G401.6 (cell line): ENCODE measurements at regions not wholly inside any gene's neighbourhood (a gene's known extent, or its start where the extent isn't known, plus 50 kb on each side); places are given as distances from the start of the nearest gene placed in this dataset.

Source experiments
- FAIRE-seq: peaks from 2 replicates; lab custom pipeline; 2012; peaks lifted over from hg19 to GRCh38; lab: Jason Lieb, UNC

DNA sequence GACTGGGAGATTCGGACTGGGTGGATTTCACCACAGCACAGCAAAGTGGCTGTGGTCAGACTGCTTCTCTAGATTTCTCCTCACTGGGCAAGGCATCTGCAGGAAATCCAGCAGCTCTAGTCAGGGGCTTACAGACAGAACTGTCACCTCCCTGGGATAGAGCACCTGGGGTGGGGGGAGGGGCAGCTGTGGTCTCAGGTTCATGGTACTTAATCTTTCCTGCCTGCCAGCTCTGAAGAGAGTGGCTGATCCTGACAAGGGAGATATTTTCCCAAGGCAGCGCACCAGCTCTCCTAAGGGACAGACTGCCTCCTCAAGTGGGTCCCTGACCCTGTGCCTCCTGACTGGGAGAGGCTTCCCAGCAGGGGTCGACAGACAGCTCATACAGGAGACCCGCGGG, 212.8 kb upstream of the KLF12 start:
- no peak for FAIRE-seq

DNA sequence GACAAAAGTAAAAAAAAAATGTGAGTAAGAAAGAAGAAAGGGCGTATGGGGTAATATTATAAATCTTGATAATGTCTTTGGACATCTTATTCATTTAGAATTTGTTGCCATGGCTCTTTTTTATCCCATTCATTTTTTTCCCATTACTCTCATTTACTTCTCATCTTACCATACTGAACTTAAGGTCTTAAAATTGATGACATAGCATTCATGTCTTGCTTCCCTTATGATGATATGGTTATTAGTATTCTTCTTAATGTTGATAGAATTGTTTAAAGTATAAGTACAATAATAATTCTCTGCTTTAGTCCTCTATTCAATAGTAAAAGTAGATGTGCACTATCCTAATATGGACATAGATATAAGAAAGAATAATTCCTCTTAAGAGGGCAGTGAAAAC, 204.1 kb upstream of the KLF12 start:
- no peak for FAIRE-seq

DNA sequence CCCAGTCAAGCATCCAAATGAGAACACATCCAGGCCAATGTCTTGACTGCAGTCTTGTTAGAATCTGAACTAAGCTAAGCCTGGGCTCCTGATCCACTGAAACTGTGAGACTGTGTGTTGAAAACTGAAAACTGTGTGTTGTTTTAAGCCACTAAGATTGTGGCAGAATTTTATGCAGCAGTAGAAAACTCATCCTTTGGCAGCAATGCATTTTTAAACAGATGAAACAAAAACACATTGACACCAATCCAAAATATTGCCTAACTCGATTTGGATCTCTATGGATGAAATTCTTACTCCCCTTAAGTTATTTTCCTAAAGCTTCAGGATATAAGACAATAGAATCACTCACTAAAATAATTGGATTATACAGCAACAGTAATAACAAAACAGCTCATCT, 202.3 kb upstream of the KLF12 start:
- no peak for FAIRE-seq

GRCh38 chr13:74335370-74335769, 201.2 kb upstream of the KLF12 start:
- FAIRE-seq: no peak

GRCh38 chr13:74329962-74330361, 195.8 kb upstream of the KLF12 start:
- FAIRE-seq: no peak

DNA sequence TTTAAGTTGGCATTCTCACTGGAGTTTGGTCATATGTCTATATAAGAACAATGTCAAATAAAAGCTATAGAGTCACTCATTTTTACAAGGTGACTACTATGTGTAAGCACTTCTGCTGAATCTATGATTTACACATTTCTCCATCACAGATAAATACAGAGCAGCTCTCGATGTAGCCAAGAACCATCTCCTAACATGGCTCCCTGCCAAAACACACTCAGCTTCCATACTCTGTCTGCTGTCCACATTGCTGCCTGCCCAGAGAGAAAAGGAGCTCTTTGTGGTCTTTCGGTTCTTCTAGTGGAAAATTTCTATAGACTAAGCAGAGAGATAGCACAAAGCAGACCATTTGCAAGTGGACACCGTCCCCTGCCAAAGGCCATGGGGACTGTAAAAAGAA, 190.9 kb upstream of the KLF12 start:
- FAIRE-seq: no peak

DNA sequence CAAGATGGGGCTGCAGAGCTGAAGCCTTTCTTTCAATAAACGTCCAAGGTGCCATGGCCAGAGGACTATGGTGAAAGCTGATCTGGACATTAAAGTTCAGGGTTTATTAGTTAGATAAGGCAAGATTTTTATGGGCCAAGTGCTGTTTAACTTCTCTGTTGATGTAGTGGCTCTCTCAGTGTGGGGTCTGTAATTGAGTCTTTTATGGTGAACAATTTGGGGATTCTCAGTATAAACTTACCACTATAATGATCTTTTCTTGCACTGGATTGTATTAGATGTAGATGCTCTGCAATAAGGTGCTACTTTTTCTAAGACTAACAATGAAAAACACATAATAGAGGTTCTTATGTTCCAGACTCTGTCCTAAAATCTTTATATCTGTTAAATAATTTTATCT, 190.1 kb upstream of the KLF12 start:
- FAIRE-seq: no peak

DNA sequence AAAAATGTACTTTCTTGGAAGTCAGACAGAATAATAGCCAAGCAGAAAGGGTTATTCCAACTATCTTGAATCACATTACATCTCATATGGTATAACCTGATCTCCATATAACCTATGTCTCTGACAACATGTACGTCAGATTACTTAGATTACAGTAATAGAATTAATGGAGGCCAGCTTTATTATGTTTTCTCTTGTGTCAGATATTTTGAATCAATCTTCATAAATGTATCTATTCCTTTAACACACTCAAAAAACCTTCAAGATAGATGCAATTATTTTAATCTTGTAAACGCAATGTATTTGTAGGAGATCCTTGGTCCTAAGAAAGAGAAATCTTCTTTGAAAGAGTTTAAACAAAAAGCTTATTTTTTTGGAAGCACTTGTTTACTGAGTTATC, 188.4 kb upstream of the KLF12 start:
- no peak for FAIRE-seq

- no peak for FAIRE-seq
Measured at GRCh38 chr13:74320282-74320681, 186.1 kb upstream of the KLF12 start.

DNA sequence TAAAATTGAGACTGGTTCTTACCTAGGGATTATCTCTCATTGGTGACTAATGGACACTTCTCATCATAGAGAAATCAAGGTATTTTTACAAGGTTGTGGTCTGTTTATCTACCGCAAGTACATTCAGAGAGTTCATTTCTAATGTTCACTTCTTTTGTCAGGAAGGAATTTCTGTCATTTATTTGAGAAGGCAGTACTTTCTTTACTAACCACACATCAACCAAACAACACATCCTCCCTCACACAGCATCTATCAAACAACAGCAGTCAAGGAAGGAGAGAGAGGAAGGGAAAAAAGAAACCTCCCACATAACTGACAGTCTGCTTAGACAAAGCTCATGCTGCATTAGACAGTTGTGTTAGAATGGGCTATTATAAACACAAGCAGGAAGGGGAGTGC, 182.3 kb upstream of the KLF12 start:
- no peak for FAIRE-seq

DNA sequence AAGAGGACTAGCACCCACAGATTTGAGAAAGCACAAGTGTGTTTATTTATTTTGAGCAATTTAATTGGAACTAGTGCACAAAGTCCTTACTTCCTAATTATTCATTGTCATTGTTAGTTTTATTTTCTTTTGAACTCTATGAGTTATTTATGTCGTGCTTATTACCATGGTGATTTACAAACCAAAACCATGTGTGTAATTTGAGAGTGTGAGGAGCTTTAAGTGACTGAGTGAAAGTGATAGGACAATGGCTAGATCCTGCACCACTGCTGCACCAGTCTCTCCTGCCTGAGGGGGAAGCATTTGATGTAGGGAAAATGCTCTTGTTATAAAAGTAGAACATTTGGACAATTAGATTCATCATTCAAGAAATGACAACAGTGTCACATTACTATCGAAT, 172.3 kb upstream of the KLF12 start:
- FAIRE-seq: no peak

DNA sequence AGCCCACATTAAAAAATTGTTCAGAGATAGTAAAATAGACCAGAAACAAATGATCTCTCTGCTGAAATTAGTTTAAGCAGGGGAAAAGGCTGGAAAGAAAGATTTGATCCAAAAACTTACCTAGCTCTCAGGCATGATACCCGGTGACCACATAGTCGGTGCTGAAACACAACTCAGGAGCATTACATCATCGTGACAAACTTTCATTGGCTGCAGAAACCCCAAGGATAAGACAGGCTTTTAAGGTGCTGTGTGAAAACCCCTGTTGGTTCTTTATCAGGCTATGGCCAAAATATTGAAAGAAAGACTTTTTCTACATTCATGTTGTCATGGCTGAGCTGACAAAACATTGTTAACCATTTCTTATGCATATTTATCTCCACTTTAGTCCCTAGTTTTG, 171.7 kb upstream of the KLF12 start:
- FAIRE-seq: no peak

- no peak for FAIRE-seq
Measured at GRCh38 chr13:74301258-74301935, 167.2 kb upstream of the KLF12 start.

DNA sequence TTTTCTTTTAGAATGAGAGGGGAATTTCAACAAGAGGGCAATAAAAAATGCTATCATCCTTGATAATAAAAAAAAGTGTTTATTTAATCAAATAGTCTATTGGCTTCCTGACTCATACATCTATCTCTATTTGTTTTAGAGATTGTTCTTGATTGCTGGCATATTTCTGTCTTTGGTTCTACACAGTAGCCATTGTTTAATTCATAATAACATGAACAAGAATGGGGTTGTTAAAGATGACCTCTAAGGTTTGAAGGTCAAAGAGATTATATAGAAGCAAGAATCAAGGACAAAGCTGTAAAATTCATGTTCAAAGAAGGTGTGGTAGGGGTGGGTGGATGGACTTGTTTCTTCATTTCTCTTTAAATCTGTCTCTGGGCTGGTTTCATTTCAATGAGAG, 166.0 kb upstream of the KLF12 start:
- no peak for FAIRE-seq

DNA sequence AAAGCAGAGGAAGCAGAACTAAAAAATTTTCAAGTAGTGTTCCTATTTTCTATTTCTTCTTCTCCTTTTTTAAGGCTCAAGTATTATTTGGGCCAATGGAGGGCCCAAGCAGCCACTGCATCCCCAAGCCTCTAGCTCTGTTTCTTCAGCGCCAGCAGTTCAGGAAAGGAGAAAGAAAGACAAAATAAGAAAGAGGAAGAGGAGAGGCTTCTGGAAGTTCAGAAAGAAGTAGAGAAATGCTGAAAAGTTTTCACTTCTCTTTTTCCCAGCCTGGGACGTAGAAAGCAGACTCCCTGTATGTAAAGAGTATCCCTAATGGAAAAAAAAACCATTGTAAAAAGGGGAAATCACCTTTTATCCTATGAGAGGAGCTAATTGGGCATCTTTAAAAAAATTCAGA, 165.5 kb upstream of the KLF12 start:
- FAIRE-seq: no peak

- FAIRE-seq: no peak
Measured at GRCh38 chr13:74298923-74299322, 164.7 kb upstream of the KLF12 start.

- FAIRE-seq: no peak
Measured at GRCh38 chr13:74289861-74290773, 155.9 kb upstream of the KLF12 start.

- FAIRE-seq: no peak
Measured at GRCh38 chr13:74289107-74289506, 154.9 kb upstream of the KLF12 start.

DNA sequence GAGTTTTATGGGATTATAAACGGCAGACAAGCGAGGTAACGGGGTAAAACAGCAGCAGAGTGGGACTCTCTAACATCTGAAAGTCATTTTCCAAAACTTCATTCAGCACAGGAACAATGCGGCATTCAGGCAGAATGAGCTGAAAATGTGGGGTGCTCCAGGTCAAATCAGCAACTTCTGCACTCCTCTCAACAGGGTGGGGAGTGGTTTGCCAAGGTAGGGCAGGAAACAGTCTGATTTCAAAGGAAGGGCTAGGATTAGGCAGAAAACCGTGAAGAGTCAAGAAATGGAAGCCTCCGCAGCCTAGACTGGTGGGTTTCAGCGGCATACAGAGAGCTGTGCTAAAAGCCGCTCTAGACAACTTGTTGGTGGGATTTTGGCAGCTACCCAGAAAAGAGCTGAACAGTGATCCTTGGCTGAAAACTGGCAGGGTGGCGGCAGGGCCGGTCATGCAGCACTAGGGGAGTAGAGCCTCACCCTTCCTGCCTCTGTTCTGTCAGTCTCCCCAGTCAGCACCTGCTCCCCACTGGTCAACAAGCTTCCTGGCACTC, 154.2 kb upstream of the KLF12 start:
- no peak for FAIRE-seq

- FAIRE-seq: no peak
Measured at GRCh38 chr13:74287724-74288169, 153.5 kb upstream of the KLF12 start.

- FAIRE-seq: no peak
Measured at GRCh38 chr13:74280795-74281490, 146.7 kb upstream of the KLF12 start.

DNA sequence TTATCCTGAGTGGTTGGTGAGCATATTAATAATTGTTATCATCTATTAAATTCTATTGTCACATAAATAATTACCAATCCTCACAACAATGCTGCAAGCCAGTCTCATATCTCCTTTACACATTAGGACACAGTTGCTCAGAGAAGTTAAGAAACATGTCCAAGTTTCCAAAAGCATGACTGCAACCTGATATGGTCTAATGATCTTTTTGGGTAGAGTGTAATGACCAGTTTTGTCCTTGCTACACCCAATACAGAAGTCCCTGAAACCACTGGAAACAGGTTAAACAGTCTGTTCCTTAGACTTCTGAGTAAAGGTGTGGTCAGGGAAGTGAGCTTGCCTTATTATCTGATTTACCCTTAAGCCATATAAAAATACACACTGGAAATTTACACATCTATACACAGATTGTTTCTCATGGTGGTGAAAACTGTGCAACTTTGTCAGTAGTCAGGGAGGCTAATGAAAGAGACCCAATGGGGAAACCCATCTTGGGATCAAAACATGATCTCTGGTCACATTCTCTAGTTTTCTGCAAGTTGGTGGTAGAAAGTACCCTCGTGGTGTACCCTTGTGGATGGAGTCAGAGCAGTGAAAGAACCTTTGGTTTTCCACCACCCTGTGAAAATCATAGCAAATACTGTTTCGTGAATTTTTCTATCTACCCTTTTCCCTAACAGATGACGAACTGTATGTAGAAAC, 146.0 kb upstream of the KLF12 start:
- no peak for FAIRE-seq
